Spleen (tissue), 11 donors: ENCODE measurements at regions not wholly inside any gene's neighbourhood (a gene's known extent, or its start where the extent isn't known, plus 50 kb on each side); places are given as distances from the start of the nearest gene placed in this dataset.

Source experiments
- DNase-seq: peaks from one replicate; pipeline ENCODE4 v3.0.0-alpha.2; 2020
- H3K27ac ChIP-seq, 8 donors: fragments of 200-600 bp; sonication (generic) in 7 of 8; 1 replicate in 4 of 8; 2 replicates in 4 of 8; pipeline versions ENCODE4 v1.5.0 to v1.8.0; 2016 to 2021; ENCODE audit warnings: inconsistent platforms in 4 of 8, mild to moderate bottlenecking in 4 of 8, moderate library complexity in 1 of 8
- H3K27me3 ChIP-seq, 7 donors: fragments of 200-600 bp; sonication (generic) in 6 of 7; replicated peaks in 1 of 7; 1 replicate in 4 of 7; 2 replicates in 3 of 7; pipeline versions ENCODE4 v1.5.0 to v1.8.0; 2016 to 2021; ENCODE audit warnings: inconsistent platforms in 3 of 7, mild to moderate bottlenecking in 1 of 7
- H3K36me3 ChIP-seq, 6 donors: fragments of 200-600 bp; sonication (generic) in 5 of 6; 1 replicate in 4 of 6; 2 replicates in 2 of 6; pipeline versions ENCODE4 v1.5.0 to v1.8.0; 2016 to 2021; ENCODE audit warnings: inconsistent platforms in 2 of 6
- H3K4me1 ChIP-seq, 6 donors: fragments of 200-600 bp; sonication (generic) in 5 of 6; 1 replicate in 3 of 6; 2 replicates in 3 of 6; pipeline versions ENCODE4 v1.5.0 to v1.8.0; 2016 to 2021; ENCODE audit warnings: inconsistent platforms in 3 of 6
- H3K4me3 ChIP-seq, 8 donors: fragments of 200-600 bp; sonication (generic) in 7 of 8; 1 replicate in 4 of 8; 2 replicates in 4 of 8; pipeline versions ENCODE4 v1.5.0 to v1.8.0; 2016 to 2021; ENCODE audit warnings: inconsistent platforms in 4 of 8, mild to moderate bottlenecking in 4 of 8, moderate library complexity in 2 of 8
- H3K9me3 ChIP-seq, 8 donors: fragments of 200-600 bp; sonication (generic) in 7 of 8; 1 replicate in 4 of 8; 2 replicates in 4 of 8; pipeline versions ENCODE4 v1.5.0 to v1.8.0; 2016 to 2021; ENCODE audit warnings: inconsistent platforms in 4 of 8
- CTCF ChIP-seq, 11 experiments: fragments of 200-600 bp in 7 of 11; fragments of 450-650 bp in 4 of 11; sonication (generic) in 4 of 11; IDR thresholded peaks in 8 of 11; conservative IDR thresholded peaks in 3 of 11; 1 replicate in 7 of 11; 2 replicates in 4 of 11; pipeline versions ENCODE4 v1.4.0 to v1.8.0; 2016 to 2021; ENCODE audit warnings: antibody characterized with exemption in 11 of 11, inconsistent platforms in 4 of 11, mild to moderate bottlenecking in 1 of 11
- POLR2A ChIP-seq, 3 donors: fragments of 450-650 bp; IDR thresholded peaks; one replicate each; pipeline ENCODE4 v1.5.1; 2017; ENCODE audit warnings: antibody characterized with exemption in 3 of 3, mild to moderate bottlenecking in 1 of 3
- POLR2AphosphoS5 ChIP-seq, 3 donors: sonication (generic); formaldehyde crosslinking; IDR thresholded peaks; one replicate each; pipeline ENCODE4 v1.5.1; 2017; ENCODE audit warnings: antibody characterized with exemption in 3 of 3
- WGBS, 5 donors: extraction: QIAGEN DNeasy Blood & Tissue Kit in 3 of 5; methylation state at CpG; one replicate each; pipeline versions ENCODE4 v1.1.5 to v1.1.7; 2013 to 2018; 5-methylcytosine and 5-hydroxymethylcytosine counted together
- intact Hi-C: fragments of 100-400 bp; cut with DNase I; formaldehyde crosslinking; loops from one replicate; pipeline ENCODE4 v1.15.0; 2023; ENCODE audit warnings: low total_unique reads
- donor health status: healthy with polysubstance abuse.
- donor health status: DM: no; HTN: no; CAD: no; lungs with moderate emphysema.
- donor health status: DM: no; HTN: no; CAD: no.
- donor health status: Bipolar disorder and iron deficiency.
- donor health status: healthy.
- donor health status: DM: no; HTN: no; CAD: no.
- donor health status: DM: yes; HTN: yes; CAD: no.

DNA sequence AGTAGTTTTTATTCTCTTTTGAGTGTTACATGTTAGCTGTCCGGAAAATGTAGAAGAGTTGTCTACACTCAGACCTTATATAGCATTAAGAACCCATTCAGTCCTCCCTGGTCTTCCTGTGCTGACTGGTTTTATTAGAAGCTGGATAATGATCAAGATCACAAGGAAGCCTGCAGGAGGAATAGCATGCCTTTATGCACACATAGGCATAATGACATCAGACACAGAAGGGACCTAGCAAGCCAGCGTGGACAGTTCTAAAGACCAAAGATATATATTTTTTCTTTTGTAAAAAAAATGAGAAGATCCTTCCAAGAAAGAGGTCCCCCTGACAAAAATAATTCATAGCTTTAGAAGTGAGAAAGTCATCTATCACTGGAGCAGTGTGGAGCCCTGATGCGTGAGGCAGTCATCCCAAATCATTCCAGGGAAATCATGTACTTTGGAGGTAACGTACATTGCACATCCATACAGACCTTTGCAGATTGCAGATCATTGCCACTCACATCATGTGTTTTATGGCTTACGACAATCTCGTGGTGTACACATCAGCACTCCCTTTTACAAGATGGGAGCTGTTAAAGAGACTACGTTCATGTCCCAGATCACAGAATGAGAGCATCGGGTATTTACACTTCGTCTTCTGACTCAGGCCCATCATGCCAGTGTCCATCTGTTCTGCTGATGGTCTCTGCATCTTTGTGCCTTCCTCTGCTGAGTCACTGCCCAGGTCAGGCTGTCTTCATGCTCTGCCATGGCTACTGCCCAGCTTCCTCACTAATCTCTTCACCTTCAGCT is 334.0 kb downstream of the SOCS6 start:
- H3K36me3 ChIP-seq: no peaks in the 10 kb centered on the region

DNA sequence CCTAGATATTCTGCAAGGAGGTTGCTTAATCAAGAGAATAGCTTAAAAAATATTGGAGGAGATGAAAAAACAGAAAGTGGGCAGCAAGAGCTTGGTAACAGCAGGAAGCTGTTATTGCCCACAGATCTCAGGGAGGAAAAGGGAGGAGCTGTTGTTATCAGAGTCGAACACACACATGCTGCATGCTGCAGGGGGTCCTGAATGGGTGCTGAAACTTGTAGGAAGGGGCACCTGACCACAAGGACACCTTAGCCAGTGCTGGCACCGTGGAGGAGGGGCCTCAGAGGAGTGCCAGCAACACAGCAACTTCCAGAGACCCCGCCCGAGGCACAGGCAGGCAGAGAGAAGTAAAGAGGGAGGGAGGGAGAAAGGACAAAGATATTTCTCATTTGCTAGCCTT is 332.9 kb downstream of the SOCS6 start:
- intact Hi-C loops: no loop called here
- peaks cover 0 to 4% (median 0%) of the 10 kb centered on the region in 8 donors for H3K9me3 ChIP-seq
- TF ChIP-seq POLR2AphosphoS5 (IDR thresholded peaks at IDR 0.05): no peak
- no peak for TF ChIP-seq POLR2A (IDR thresholded peaks at IDR 0.05)
- no peak for TF ChIP-seq CTCF (IDR thresholded peaks at IDR 0.05 in 8 of 11, conservative IDR thresholded peaks at IDR 0.05 in 3 of 11)
- peak overlapping the region in 2 of 8 donors; percentile 50 to 66 for H3K27ac ChIP-seq
- H3K27me3 ChIP-seq: no peaks in the 10 kb centered on the region
- no peak overlapping the region for H3K4me3 ChIP-seq
- H3K4me1 ChIP-seq: peaks cover 0 to 14% (median 2%) of the 10 kb centered on the region in 6 donors
- DNase-seq: no peak
- 0 to 19% (median 10%) methylated on average over 4 of the region's 4 CpGs for WGBS, 5 donors
- no peaks in the 10 kb centered on the region for H3K36me3 ChIP-seq

More for the DNA sequence above, 334.0 kb downstream of the SOCS6 start:
- TF ChIP-seq POLR2AphosphoS5 (IDR thresholded peaks at IDR 0.05) (no peak), CTCF (IDR thresholded peaks at IDR 0.05 in 8 of 11, conservative IDR thresholded peaks at IDR 0.05 in 3 of 11) (no peak), POLR2A (IDR thresholded peaks at IDR 0.05) (no peak)
- WGBS, 5 donors: 74 to 84% (median 79%) methylated on average over 9 of the region's 9 CpGs
- H3K4me1 ChIP-seq: peaks cover 0 to 14% (median 2%) of the 10 kb centered on the region in 6 donors
- no peaks in the 10 kb centered on the region for H3K27me3 ChIP-seq
- no peak overlapping the region for H3K27ac ChIP-seq
- intact Hi-C loops: no loop called here
- no peaks in the 10 kb centered on the region for H3K9me3 ChIP-seq
- no peak for DNase-seq
- H3K4me3 ChIP-seq: no peak overlapping the region

GRCh38 chr18:70620837-70621612 is 332.2 kb downstream of the SOCS6 start:
- TF ChIP-seq CTCF (IDR thresholded peaks at IDR 0.05 in 8 of 11, conservative IDR thresholded peaks at IDR 0.05 in 3 of 11) (no peak), POLR2A (IDR thresholded peaks at IDR 0.05) (no peak)
- Histone ChIP-seq H3K36me3 (no peaks in the 10 kb centered on the region), H3K4me1 (peaks cover 0 to 14% (median 2%) of the 10 kb centered on the region in 6 donors), H3K27me3 (no peaks in the 10 kb centered on the region), H3K9me3 (peaks cover 0 to 11% (median 2%) of the 10 kb centered on the region in 8 donors), H3K27ac (peak overlapping the region in 1 of 8 donors; percentile 66), H3K4me3 (no peak overlapping the region)
- 66 to 78% (median 74%) methylated on average over 2 of the region's 2 CpGs for WGBS, 5 donors
- no peak for DNase-seq
- intact Hi-C loops: no loop called here
